Fibroblast of villous mesenchyme (primary cell): ENCODE measurements at regions not wholly inside any gene's neighbourhood (a gene's known extent, or its start where the extent isn't known, plus 50 kb on each side); places are given as distances from the start of the nearest gene placed in this dataset.
"Not testable (repeated sequence)": the region's sequence is repeated elsewhere in the genome, so short reads cannot be mapped to it uniquely, and the experiment has no call there.

Experiments
- DNase-seq: peaks from one replicate; pipeline ENCODE4 v3.0.0-alpha.2; 2010; ENCODE audit warnings: low read depth
- H3K4me3 ChIP-seq: 2 replicates; pipeline ENCODE4 v1.5.1; 2011; ENCODE audit warnings: low read depth, mild to moderate bottlenecking, low read length
- CTCF ChIP-seq: IDR thresholded peaks from 2 replicates; pipeline ENCODE4 v1.5.1; 2012; ENCODE audit warnings: low read depth, mild to moderate bottlenecking, low read length; ENCODE audit not compliant: insufficient read depth

GRCh38 chr12:75805320-75805719 lies 226.3 kb downstream of the PHLDA1 start:
- no peak for DNase-seq
- no peak for TF ChIP-seq CTCF
- H3K4me3 ChIP-seq = no peak overlapping the region

- DNase-seq = no peak
- no peak for TF ChIP-seq CTCF
- no peak overlapping the region for H3K4me3 ChIP-seq
Observed at GRCh38 chr12:75798136-75798926, 233.2 kb downstream of the PHLDA1 start.

DNA sequence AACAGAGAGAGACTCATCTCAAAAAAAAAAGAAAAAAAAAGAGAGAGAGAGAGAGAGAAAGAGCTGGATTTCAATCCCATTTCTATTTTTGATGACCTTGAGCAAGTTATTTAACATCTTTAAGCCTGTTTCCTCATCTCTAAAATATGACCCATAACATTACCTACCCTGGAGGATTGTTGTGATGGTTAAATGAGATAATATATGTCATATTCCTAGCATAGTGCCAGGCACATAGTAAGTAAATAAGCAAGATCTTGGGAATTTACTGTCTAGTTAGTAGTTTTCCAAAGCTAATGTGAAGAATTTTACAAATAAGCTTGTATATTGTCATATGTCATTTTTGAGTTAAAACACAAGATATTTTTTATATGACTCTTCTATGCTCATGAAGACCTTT lies 236.5 kb downstream of the PHLDA1 start:
- TF ChIP-seq CTCF = no peak
- H3K4me3 ChIP-seq = no peak overlapping the region
- no peak for DNase-seq

GRCh38 chr12:75792687-75793086 lies 238.9 kb downstream of the PHLDA1 start:
- no peak for TF ChIP-seq CTCF
- no peak overlapping the region for H3K4me3 ChIP-seq
- DNase-seq = no peak

DNA sequence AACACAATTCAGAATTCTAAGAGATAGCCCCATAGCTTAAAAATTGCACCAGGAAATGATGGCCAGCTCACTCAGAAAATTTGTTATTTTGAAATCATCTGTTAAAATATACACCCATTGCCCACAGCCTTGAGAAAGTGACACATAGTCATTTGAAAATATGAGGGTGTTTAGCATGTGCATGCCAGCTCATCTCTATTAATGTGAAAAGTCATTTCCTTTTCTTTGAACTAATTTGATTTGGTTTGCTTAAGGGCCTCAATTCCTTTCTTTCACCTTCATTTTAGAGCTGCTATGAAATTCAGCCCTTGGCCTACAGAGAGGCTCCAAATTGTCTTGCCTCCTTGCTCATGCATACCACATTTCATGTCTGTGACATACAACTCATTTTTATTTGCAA lies 241.4 kb downstream of the PHLDA1 start:
- TF ChIP-seq CTCF = no peak
- no peak for DNase-seq
- no peak overlapping the region for H3K4me3 ChIP-seq

- not testable (repeated sequence) for DNase-seq, H3K4me3 ChIP-seq
Observed at GRCh38 chr12:75787146-75787545, 244.4 kb downstream of the PHLDA1 start.

- DNase-seq = no peak
- TF ChIP-seq CTCF = no peak
- no peak overlapping the region for H3K4me3 ChIP-seq
Observed at GRCh38 chr12:75786070-75786469, 245.5 kb downstream of the PHLDA1 start.
